GM18507 (cell line): ENCODE measurements at regions not wholly inside any gene's neighbourhood (a gene's known extent, or its start where the extent isn't known, plus 50 kb on each side); places are given as distances from the start of the nearest gene placed in this dataset.

Experiments
- DNase-seq: peaks from one replicate; pipeline ENCODE4 v3.0.0; 2011; ENCODE audit warnings: low read depth; ENCODE audit not compliant: insufficient read length; ENCODE audit errors: extremely low spot score
- FAIRE-seq: peaks from 2 replicates; lab custom pipeline; 2011; peaks lifted over from hg19 to GRCh38; lab: Jason Lieb, UNC

- DNase-seq: no peak
- no peak for FAIRE-seq
Observed at GRCh38 chr18:8942021-8942908, 160.2 kb upstream of the NDUFV2 start.

- no peak for DNase-seq
- FAIRE-seq: no peak
Observed at GRCh38 chr18:8942909-8943545, 159.5 kb upstream of the NDUFV2 start.

GRCh38 chr18:8943900-8944870 is 158.3 kb upstream of the NDUFV2 start:
- FAIRE-seq: no peak
- no peak for DNase-seq

- no peak for DNase-seq
- FAIRE-seq: no peak
Observed at GRCh38 chr18:8944871-8945245, 157.6 kb upstream of the NDUFV2 start.

- DNase-seq: no peak
- no peak for FAIRE-seq
Observed at GRCh38 chr18:8945514-8945913, 157.0 kb upstream of the NDUFV2 start.

- FAIRE-seq (no peak), DNase-seq (no peak)
Observed at GRCh38 chr18:8946066-8946838, 156.2 kb upstream of the NDUFV2 start.

GRCh38 chr18:8947566-8947965 is 154.9 kb upstream of the NDUFV2 start:
- DNase-seq (no peak), FAIRE-seq (no peak)

- DNase-seq: no peak
- FAIRE-seq: no peak
Observed at GRCh38 chr18:8948011-8948410, 154.5 kb upstream of the NDUFV2 start.

- DNase-seq (no peak), FAIRE-seq (no peak)
Observed at GRCh38 chr18:8948471-8949149, 153.9 kb upstream of the NDUFV2 start.

- no peak for FAIRE-seq
- no peak for DNase-seq
Observed at GRCh38 chr18:8949206-8949605, 153.3 kb upstream of the NDUFV2 start.

GRCh38 chr18:8951491-8951890 is 151.0 kb upstream of the NDUFV2 start:
- peak; percentile 63 for FAIRE-seq
- no peak for DNase-seq

- FAIRE-seq: no peak
- DNase-seq: no peak
Observed at GRCh38 chr18:8952174-8952573, 150.3 kb upstream of the NDUFV2 start.

- FAIRE-seq (no peak), DNase-seq (no peak)
Observed at GRCh38 chr18:8952769-8953760, 149.4 kb upstream of the NDUFV2 start.

- DNase-seq (no peak), FAIRE-seq (no peak)
Observed at GRCh38 chr18:8957731-8958130, 144.8 kb upstream of the NDUFV2 start.

- no peak for DNase-seq
- FAIRE-seq: no peak
Observed at GRCh38 chr18:8958660-8959059, 143.8 kb upstream of the NDUFV2 start.

GRCh38 chr18:8959551-8960135 is 142.9 kb upstream of the NDUFV2 start:
- no peak for DNase-seq
- no peak for FAIRE-seq
